GM10266 (cell line): ENCODE measurements at regions not wholly inside any gene's neighbourhood (a gene's known extent, or its start where the extent isn't known, plus 50 kb on each side); places are given as distances from the start of the nearest gene placed in this dataset.

Experiments used
- DNase-seq: peaks from one replicate; pipeline ENCODE4 v3.0.0; 2012; ENCODE audit errors: extremely low spot score
- TF ChIP-seq, protein P1 (sequence below): IDR thresholded peaks from 2 replicates; pipeline ENCODE4 v1.5.1; 2012; ENCODE audit warnings: mild to moderate bottlenecking, low read depth; ENCODE audit not compliant: control insufficient read depth, insufficient read depth; ENCODE audit errors: missing control alignments

DNA sequence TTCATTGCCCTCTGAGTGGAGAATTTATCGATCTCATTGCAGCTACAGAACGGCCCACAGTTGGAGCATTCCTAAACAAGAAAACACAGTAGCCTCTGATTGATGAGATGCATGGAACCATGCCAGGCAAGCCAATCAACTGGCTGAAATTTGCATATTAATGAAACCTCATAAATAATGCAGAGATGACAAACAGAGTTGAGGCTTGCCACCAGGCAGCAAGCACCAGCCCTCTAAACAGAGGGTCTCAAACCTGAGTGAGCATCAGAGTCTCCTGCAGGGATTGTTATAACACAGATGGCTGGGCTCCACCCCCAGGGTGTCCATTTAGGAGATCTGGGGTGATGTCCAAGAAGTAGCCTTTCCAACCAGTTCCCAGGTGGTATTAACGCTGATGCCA, 60.9 kb upstream of the CMKLR1 start:
- TF ChIP-seq, protein P1, sequence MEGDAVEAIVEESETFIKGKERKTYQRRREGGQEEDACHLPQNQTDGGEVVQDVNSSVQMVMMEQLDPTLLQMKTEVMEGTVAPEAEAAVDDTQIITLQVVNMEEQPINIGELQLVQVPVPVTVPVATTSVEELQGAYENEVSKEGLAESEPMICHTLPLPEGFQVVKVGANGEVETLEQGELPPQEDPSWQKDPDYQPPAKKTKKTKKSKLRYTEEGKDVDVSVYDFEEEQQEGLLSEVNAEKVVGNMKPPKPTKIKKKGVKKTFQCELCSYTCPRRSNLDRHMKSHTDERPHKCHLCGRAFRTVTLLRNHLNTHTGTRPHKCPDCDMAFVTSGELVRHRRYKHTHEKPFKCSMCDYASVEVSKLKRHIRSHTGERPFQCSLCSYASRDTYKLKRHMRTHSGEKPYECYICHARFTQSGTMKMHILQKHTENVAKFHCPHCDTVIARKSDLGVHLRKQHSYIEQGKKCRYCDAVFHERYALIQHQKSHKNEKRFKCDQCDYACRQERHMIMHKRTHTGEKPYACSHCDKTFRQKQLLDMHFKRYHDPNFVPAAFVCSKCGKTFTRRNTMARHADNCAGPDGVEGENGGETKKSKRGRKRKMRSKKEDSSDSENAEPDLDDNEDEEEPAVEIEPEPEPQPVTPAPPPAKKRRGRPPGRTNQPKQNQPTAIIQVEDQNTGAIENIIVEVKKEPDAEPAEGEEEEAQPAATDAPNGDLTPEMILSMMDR: no peak
- no peak for DNase-seq

DNA sequence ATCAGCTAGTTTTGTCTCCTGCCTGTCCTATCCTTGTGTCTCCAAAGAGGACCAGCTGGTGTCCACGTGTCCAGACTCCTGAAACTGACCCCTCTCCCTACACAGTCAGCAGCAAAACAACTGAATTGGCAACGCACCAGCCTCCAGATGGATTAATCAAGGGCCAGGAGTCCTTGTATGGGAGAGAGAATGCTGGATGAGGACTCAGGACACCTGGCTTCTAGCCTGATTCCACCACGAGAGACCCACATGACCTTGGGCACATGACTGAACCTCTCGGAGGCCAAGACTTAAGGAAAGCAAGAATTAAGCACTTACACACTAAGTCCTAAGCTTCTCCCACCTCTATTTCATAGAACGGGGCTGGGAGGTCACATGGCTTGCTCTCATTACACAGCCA, 60.4 kb upstream of the CMKLR1 start:
- no peak for DNase-seq
- TF ChIP-seq, protein P1: no peak

DNA sequence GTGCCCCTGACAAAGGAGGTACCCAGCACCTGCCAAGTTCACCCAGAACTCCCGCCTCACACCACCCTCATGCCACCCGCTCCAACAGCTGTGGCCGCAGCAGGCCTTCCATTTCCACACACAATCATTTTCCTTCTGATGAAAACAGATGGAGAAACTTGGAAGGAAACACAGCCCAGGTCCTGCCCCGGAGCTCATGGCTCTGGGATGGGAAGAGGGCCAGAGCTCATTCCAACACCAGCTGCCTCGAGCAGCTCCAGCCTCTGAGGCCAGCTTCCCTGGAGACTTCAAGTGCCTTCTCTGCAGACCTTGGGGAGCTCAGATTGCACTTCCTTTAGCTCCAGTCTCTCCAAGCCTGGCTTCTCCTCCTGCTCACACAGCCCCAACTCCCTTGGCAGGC, 55.1 kb upstream of the CMKLR1 start:
- TF ChIP-seq, protein P1: no peak
- no peak for DNase-seq

DNA sequence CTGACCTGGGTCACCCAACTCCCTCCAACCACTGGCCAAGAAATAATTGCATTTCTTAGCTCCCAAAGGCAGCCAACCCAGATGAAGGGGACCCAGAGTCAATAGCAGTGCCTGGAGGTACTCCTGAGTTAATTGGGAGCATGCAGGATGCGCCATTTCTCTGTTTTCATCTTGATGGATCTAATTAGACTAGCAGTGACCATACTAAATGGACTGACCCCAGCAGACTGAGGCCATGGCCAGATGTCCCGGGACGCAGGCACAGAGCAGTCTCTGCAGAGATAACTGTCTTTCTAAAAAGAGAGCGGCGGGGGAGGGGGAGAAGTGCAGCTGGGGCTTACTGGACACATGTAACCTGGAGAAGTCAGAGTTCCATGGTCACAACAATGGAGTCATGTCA, 53.2 kb upstream of the CMKLR1 start:
- DNase-seq: no peak
- TF ChIP-seq, protein P1: no peak

DNA sequence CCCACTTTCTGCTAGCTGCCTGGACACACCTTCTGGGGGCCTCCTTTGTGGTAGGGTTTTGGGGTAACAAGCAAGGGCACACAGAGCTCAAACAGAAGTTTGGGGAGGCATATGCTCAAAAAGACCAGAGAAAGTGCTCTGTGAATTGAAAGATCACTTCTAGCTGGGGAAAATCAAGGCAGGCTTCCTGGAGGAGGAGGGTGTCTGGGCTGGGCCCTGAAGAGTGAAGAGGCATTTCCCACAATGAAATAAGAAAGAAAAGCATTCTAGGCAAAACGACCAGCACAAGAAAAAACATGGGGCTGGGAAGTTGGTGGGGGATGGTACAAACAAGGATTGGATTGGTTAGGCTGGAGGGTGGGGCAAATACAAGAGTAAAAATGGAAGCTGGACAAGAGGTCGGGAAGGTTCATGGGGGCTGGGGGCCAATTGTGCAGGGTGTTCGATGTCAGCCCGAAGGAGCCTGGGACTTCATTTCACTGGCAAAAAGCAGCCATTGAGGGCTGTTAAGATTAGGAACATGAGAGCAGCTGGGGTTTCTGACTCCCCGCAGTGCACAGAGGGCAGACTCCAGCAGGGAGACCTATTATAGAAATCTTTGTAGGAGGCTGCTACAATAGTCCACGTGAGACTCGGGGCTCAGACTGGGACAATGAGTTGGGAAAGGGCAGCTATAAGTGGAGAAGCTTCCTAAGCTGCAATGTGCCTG, 51.5 kb upstream of the CMKLR1 start:
- DNase-seq: no peak
- TF ChIP-seq, protein P1: no peak

DNA sequence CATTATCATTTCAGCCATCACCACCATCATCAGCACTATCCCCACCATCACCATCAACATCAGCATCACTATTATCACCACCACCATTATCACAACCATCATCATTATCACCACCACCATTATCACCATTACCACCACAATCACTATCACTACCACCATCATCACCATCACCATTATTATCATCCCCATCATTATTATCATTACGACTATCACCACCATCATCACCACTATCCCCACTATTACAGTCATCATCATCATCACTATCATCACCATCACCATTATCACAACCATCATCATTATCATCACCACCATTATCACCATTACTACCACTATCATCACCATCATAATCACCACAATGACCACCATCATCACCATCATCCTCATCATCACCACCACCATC, 50.4 kb upstream of the CMKLR1 start:
- TF ChIP-seq, protein P1: no peak
- no peak for DNase-seq
